ENCODE measurements at regions not wholly inside any gene's neighbourhood (a gene's known extent, or its start where the extent isn't known, plus 50 kb on each side); places are given as distances from the start of the nearest gene placed in this dataset.
"Not testable (repeated sequence)": the region's sequence is repeated elsewhere in the genome, so short reads cannot be mapped to it uniquely, and the experiment has no call there.

DNA sequence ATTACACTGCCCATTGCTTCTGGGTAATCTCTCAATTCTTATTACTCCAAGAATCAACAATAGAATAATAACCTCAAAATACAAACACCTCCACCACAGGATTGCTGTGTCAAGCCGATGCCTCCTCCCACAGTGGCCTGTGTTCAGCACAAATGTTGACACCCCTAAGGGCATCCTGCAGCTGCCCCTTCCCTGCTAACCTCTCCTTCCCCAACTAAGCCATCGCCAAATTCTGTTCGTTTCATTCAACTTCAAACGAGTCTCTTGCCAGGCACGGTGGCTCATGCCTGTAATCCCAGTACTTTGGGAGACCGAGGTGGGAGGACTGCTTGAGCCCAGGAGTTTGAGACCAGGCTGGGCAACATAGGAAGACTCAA, 155.2 kb downstream of the ATP6V0E2 start:
- TF ChIP-seq POLR2A, POLR2AphosphoS5 (IDR thresholded peaks at IDR 0.05; ENCODE audit: low read depth, low read length): not testable (repeated sequence)

Data from GM12892 (cell line).